ENCODE measurements at regions not wholly inside any gene's neighbourhood (a gene's known extent, or its start where the extent isn't known, plus 50 kb on each side); places are given as distances from the start of the nearest gene placed in this dataset.

DNA sequence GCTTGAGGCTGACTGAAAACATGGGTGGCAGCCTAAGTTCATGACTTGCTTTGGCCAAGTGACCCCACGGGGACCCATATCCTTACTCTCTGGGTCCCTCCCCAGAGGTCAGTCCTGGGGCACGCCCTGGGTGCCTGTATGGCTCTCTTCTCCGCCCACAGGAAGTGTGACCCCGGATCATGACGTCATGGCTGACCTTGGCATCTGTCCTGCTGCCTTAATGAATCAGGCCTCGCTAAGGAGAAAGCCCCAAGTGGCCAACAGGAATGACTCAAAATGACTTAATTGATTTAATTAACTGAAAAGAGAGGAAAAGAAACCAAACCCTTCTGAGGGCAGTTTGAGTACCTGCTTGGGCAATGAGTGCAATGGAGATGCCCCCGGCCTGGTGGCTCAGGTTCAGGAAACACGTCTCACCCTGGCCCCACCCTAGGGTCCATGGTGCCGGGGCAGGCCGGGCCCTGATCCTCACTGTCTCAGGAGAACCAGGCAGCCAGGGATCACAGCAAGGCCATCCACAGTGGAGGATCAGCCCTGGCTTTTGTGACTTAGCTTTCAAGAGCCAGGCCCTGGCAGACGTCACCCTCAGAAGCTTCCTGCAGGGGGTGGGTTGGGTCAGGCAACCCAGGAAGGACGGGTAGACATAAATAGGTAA is 112.0 kb downstream of the CYP26B1 start:
- 56 to 68% methylated on average over 11 to 12 of the region's 12 CpGs for WGBS, 2 donors
- peak; percentile 16 to 82 for DNase-seq (ENCODE audit: low spot score in 2 of 2)
- intact Hi-C loops (cut with DNase I; ENCODE audit: low total_unique reads), result loop anchor here (2.0 kb wide), 1 partner anchor 25 kb away; no protein-coding TSS in a partner anchor
- no peak for TF ChIP-seq POLR2A (IDR thresholded peaks at IDR 0.05)
- TF ChIP-seq, protein P1, sequence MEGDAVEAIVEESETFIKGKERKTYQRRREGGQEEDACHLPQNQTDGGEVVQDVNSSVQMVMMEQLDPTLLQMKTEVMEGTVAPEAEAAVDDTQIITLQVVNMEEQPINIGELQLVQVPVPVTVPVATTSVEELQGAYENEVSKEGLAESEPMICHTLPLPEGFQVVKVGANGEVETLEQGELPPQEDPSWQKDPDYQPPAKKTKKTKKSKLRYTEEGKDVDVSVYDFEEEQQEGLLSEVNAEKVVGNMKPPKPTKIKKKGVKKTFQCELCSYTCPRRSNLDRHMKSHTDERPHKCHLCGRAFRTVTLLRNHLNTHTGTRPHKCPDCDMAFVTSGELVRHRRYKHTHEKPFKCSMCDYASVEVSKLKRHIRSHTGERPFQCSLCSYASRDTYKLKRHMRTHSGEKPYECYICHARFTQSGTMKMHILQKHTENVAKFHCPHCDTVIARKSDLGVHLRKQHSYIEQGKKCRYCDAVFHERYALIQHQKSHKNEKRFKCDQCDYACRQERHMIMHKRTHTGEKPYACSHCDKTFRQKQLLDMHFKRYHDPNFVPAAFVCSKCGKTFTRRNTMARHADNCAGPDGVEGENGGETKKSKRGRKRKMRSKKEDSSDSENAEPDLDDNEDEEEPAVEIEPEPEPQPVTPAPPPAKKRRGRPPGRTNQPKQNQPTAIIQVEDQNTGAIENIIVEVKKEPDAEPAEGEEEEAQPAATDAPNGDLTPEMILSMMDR (IDR thresholded peaks at IDR 0.05), result no peak
- no peak overlapping the region for H3K4me3 ChIP-seq (ENCODE audit: low read depth, poor library complexity, severe bottlenecking)

DNA sequence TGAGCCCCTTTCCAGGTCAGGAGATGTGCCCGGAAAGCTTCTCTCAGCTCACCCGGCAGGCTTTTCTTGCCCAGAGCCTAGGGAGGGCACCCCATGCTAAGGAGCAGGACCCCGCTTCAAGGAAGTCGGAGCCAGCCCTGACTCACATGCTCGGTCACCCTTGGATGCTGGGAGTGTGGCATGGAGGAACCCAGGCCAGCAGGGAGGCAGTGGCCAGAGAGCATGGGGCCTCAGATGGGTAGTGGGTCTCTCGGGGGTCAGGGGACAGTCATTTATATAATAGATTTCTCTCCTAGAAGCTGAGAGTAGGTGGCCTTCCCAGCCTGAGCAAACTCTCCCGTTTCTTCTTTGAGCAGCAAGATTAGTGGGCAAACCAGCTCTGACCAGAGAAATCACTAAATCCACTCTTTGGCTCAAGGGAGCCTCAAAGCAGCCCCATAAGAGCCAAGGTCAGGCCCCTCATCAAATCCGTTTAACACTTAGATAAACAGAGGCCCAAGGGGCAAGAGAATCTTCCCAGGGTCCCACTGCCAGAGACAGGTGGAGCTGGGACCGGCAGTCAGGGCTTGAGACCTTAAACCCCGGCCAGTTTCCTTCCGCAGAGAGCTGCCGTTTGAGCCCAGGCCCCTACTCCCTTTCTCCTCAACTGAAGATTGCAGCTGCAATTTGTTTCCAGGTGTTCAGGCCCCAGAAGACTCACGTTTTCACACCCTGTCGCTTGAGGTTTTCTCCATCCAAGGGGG is 113.1 kb downstream of the CYP26B1 start:
- intact Hi-C loops (cut with DNase I; ENCODE audit: low total_unique reads), result no loop called here
- H3K4me3 ChIP-seq (ENCODE audit: low read depth, poor library complexity, severe bottlenecking), result no peak overlapping the region
- no peak for TF ChIP-seq POLR2A (IDR thresholded peaks at IDR 0.05)
- peak in 1 of 2 donors; percentile 77 for DNase-seq (ENCODE audit: low spot score in 2 of 2)
- 90 to 94% methylated on average over 14 of the region's 14 CpGs for WGBS, 2 donors

DNA sequence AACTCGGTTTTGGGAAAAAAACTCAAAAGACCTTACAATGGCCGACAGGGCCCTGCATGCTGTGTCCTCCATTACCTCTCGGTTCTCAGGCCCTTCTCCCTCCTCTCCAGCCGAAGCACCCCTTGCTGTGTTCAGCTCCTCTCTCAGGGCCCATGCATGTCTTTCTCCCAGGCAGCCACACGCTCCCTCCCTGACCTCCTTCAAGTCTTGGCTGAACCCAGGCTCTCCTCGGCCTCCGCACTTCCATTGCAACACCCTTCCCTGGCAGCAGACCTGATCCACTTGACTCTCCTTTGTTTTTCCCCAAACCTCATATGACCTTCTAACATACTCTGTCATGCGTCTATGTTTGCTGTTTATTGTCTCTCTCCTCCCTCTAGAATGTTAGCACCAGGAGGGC is 114.0 kb downstream of the CYP26B1 start:
- H3K4me3 ChIP-seq (ENCODE audit: low read depth, poor library complexity, severe bottlenecking), result no peak overlapping the region
- intact Hi-C loops (cut with DNase I; ENCODE audit: low total_unique reads), result no loop called here
- WGBS, 2 donors, result 53 to 62% methylated on average over 8 of the region's 8 CpGs
- DNase-seq (ENCODE audit: low spot score in 2 of 2), result peak; percentile 18 to 86
- TF ChIP-seq, protein P1 (IDR thresholded peaks at IDR 0.05), result no peak
- TF ChIP-seq POLR2A (IDR thresholded peaks at IDR 0.05), result no peak

DNA sequence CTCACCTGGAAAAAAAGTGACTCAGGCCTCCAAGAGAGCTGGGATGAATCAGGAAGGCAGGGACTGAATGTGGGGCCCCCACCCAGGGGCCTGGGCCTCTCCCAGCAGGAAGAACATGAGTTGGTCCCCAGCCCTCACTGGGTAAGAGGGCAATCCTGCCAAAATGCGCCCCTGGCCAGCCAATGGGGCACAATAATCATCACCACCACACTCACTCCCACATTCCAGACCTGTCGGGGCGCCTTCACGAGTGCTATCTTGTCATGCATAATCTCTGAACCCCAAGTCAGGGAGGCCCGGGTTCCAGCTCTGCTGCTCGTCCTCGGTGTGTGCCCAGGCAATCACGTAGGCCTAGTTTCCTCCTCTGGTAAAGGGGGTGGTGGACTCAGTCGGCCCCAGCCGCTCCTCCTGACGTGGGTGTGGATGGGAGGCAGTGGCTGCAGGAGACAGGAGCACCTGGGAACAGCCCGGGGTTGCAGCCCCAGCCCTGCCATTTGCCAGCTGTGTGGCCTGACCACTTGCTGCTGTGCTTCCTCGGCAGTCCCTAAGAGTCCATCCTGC is 115.1 kb downstream of the CYP26B1 start:
- WGBS, 2 donors, result 29 to 61% methylated on average over 12 to 13 of the region's 13 CpGs
- no peak overlapping the region for H3K4me3 ChIP-seq (ENCODE audit: low read depth, poor library complexity, severe bottlenecking)
- intact Hi-C loops (cut with DNase I; ENCODE audit: low total_unique reads), result no loop called here
- TF ChIP-seq POLR2A (IDR thresholded peaks at IDR 0.05), result no peak
- TF ChIP-seq, protein P1 (IDR thresholded peaks at IDR 0.05), result no peak
- DNase-seq (ENCODE audit: low spot score in 2 of 2), result peak; percentile 16 to 83

DNA sequence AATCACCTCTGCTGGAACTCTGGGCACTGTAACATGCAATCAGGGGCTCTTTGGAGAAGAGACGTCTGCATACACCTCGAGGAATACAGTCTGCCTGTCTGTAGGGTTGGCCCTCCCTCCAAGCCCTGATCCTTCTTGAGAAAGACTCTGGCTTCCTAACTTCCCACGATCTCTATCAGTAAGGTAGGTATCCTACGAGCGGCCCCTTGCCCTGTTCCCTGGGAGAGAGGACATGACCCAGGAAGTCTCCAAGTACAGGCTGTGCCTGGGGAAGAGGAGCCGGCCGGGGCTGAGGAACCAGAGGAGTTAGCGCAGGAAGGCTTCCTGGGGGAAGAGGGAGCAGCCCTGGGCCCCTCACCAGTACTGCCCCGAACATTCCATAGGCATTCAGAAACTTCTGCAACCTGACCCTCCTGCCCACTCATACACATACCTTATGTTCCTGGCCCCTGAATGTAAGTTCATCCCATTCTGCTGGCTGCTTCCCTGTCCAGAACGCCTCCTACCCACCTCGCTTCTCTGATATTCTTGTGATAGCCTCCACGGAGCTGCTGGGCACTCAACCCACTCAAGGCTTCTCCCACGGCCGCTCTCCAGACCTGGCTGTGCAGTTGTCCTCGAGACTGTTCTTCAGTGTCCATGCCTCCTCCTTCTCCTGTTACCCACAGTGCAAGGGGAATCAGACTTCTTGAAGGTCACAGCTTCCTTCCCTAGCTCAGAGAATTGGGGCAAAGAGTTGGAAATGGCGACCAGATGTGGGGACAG is 116.1 kb downstream of the CYP26B1 start:
- TF ChIP-seq, protein P1 (IDR thresholded peaks at IDR 0.05), result no peak
- no peak for TF ChIP-seq POLR2A (IDR thresholded peaks at IDR 0.05)
- peak; percentile 13 to 82 for DNase-seq (ENCODE audit: low spot score in 2 of 2)
- intact Hi-C loops (cut with DNase I; ENCODE audit: low total_unique reads), result no loop called here
- no peak overlapping the region for H3K4me3 ChIP-seq (ENCODE audit: low read depth, poor library complexity, severe bottlenecking)
- WGBS, 2 donors, result 73 to 74% methylated on average over 15 to 16 of the region's 16 CpGs

DNA sequence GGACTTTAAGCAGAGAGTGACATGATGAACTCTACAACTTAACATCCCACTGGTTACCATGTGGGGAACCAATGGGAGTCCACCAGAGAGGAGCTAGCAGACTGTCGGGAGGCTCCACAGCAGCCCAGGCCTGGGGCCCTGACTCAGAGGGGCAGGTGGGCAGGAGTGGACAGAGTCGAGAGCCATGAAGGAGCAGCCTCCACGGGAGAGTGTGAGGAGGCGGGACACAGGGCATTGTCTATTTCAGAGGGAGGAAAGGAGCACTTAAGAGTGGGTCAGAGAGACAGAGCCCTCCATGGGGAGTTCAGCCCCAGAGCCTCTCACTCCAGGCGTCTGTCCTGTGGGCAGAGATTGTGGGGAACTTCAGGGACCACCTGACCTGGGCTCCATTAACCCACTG is 118.7 kb downstream of the CYP26B1 start:
- DNase-seq (ENCODE audit: low spot score in 2 of 2), result peak; percentile 11 to 60
- 76 to 85% methylated on average over 5 of the region's 5 CpGs for WGBS, 2 donors
- no peak overlapping the region for H3K4me3 ChIP-seq (ENCODE audit: low read depth, poor library complexity, severe bottlenecking)
- no peak for TF ChIP-seq POLR2A (IDR thresholded peaks at IDR 0.05)
- TF ChIP-seq, protein P1 (IDR thresholded peaks at IDR 0.05), result no peak
- intact Hi-C loops (cut with DNase I; ENCODE audit: low total_unique reads), result no loop called here
